GM18870 (cell line): ENCODE measurements at regions not wholly inside any gene's neighbourhood (a gene's known extent, or its start where the extent isn't known, plus 50 kb on each side); places are given as distances from the start of the nearest gene placed in this dataset.
A peak's percentile ranks its signal among the peaks of the same experiment; 100 is the strongest.

ENCODE experiments used
- ATAC-seq: cut with Tn5 transposase; IDR thresholded peaks from one replicate; pipeline ENCODE4 v1.9.1; 2021; ENCODE audit warnings: moderate library complexity; ENCODE audit not compliant: unreplicated experiment

- no peak for ATAC-seq
Observed at GRCh38 chr12:74899031-74899829, 310.4 kb downstream of the KCNC2 start.

- no peak for ATAC-seq
Observed at GRCh38 chr12:74900232-74900631, 309.4 kb downstream of the KCNC2 start.

GRCh38 chr12:74903522-74903921 lies 306.1 kb downstream of the KCNC2 start:
- no peak for ATAC-seq

GRCh38 chr12:74906224-74906623 lies 303.4 kb downstream of the KCNC2 start:
- no peak for ATAC-seq

- ATAC-seq: no peak
Observed at GRCh38 chr12:74910831-74911230, 298.8 kb downstream of the KCNC2 start.

GRCh38 chr12:74914378-74914777 lies 295.3 kb downstream of the KCNC2 start:
- ATAC-seq: no peak

GRCh38 chr12:74915718-74916117 lies 293.9 kb downstream of the KCNC2 start:
- ATAC-seq: no peak

- no peak for ATAC-seq
Observed at GRCh38 chr12:74917743-74918142, 291.9 kb downstream of the KCNC2 start.

GRCh38 chr12:74918291-74918690 lies 291.3 kb downstream of the KCNC2 start:
- ATAC-seq: no peak

- no peak for ATAC-seq
Observed at GRCh38 chr12:74922117-74922516, 287.5 kb downstream of the KCNC2 start.

GRCh38 chr12:74922642-74923041 lies 287.0 kb downstream of the KCNC2 start:
- ATAC-seq: no peak

- ATAC-seq: no peak
Observed at GRCh38 chr12:74941670-74942069, 268.0 kb downstream of the KCNC2 start.

- ATAC-seq: no peak
Observed at GRCh38 chr12:74945771-74946198, 263.9 kb downstream of the KCNC2 start.

- no peak for ATAC-seq
Observed at GRCh38 chr12:74953697-74954096, 255.9 kb downstream of the KCNC2 start.

- no peak for ATAC-seq
Observed at GRCh38 chr12:74957231-74957630, 252.4 kb downstream of the KCNC2 start.

- peak; percentile 54 for ATAC-seq
Observed at GRCh38 chr12:74957634-74958033, 252.0 kb downstream of the KCNC2 start.

- no peak for ATAC-seq
Observed at GRCh38 chr12:74959657-74960056, 250.0 kb downstream of the KCNC2 start.

- no peak for ATAC-seq
Observed at GRCh38 chr12:74963304-74963703, 246.3 kb downstream of the KCNC2 start.

- ATAC-seq: peak; percentile 46
Observed at GRCh38 chr12:74963867-74964331, 245.7 kb downstream of the KCNC2 start.

- ATAC-seq: no peak
Observed at GRCh38 chr12:74964390-74964789, 245.2 kb downstream of the KCNC2 start.

- ATAC-seq: no peak
Observed at GRCh38 chr12:74971201-74971600, 238.4 kb downstream of the KCNC2 start.

- no peak for ATAC-seq
Observed at GRCh38 chr12:74977832-74978481, 231.7 kb downstream of the KCNC2 start.
